ENCODE measurements at regions not wholly inside any gene's neighbourhood (a gene's known extent, or its start where the extent isn't known, plus 50 kb on each side); places are given as distances from the start of the nearest gene placed in this dataset.

DNA sequence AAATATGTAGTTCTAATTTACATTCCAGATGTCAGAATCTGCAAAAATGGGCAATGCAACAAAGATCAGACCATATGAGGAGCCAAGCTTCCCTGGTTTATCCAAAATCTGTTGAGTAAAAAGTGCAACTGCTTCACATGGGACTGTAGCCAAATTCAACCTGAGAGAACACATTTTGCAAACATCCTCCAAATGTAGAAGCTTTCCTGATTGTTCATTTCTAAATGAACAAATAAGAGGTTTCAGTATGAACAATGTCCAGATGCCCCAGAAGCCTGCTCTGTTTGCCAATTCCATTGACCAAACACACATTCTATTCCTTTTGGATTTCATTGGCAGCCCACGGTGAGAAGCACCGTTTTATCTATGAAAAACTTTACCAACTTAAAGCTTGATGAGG, 117.9 kb upstream of the OSR1 start:
- WGBS, 5 donors = 87 to 100% (median 91%) methylated on average over 2 of the region's 2 CpGs
- intact Hi-C loops (cut with DNase I; ENCODE audit: low total_unique reads) = no loop called here
- no peaks in the 10 kb centered on the region for H3K9me3 ChIP-seq
- no peak overlapping the region for H3K27ac ChIP-seq
- no peaks in the 10 kb centered on the region for H3K36me3 ChIP-seq
- H3K4me1 ChIP-seq = peaks cover 0 to 15% (median 11%) of the 10 kb centered on the region in 6 donors
- TF ChIP-seq POLR2A (IDR thresholded peaks at IDR 0.05) = no peak
- TF ChIP-seq, protein P1, sequence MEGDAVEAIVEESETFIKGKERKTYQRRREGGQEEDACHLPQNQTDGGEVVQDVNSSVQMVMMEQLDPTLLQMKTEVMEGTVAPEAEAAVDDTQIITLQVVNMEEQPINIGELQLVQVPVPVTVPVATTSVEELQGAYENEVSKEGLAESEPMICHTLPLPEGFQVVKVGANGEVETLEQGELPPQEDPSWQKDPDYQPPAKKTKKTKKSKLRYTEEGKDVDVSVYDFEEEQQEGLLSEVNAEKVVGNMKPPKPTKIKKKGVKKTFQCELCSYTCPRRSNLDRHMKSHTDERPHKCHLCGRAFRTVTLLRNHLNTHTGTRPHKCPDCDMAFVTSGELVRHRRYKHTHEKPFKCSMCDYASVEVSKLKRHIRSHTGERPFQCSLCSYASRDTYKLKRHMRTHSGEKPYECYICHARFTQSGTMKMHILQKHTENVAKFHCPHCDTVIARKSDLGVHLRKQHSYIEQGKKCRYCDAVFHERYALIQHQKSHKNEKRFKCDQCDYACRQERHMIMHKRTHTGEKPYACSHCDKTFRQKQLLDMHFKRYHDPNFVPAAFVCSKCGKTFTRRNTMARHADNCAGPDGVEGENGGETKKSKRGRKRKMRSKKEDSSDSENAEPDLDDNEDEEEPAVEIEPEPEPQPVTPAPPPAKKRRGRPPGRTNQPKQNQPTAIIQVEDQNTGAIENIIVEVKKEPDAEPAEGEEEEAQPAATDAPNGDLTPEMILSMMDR (IDR thresholded peaks at IDR 0.05 in 8 of 11, conservative IDR thresholded peaks at IDR 0.05 in 3 of 11) = no peak
- no peak for TF ChIP-seq POLR2AphosphoS5 (IDR thresholded peaks at IDR 0.05)
- no peak for DNase-seq
- peaks cover 0 to 49% (median 12%) of the 10 kb centered on the region in 7 donors for H3K27me3 ChIP-seq (replicated peaks in 1 of 7)
- H3K4me3 ChIP-seq = no peak overlapping the region

- Histone ChIP-seq H3K27me3 (replicated peaks in 1 of 7) (peaks cover 0 to 62% (median 12%) of the 10 kb centered on the region in 7 donors), H3K9me3 (no peaks in the 10 kb centered on the region), H3K4me3 (no peak overlapping the region), H3K36me3 (no peaks in the 10 kb centered on the region), H3K27ac (no peak overlapping the region), H3K4me1 (peaks cover 0 to 15% (median 11%) of the 10 kb centered on the region in 6 donors)
- TF ChIP-seq POLR2AphosphoS5 (IDR thresholded peaks at IDR 0.05) (no peak), POLR2A (IDR thresholded peaks at IDR 0.05) (no peak)
- TF ChIP-seq, protein P1 (IDR thresholded peaks at IDR 0.05 in 8 of 11, conservative IDR thresholded peaks at IDR 0.05 in 3 of 11) = no peak
- 13 to 41% (median 20%) methylated on average over 8 of the region's 8 CpGs for WGBS, 5 donors
- no peak for DNase-seq
- intact Hi-C loops (cut with DNase I; ENCODE audit: low total_unique reads) = no loop called here
These were observed 115.7 kb upstream of the OSR1 start for GRCh38 chr2:19474128-19474527.

DNA sequence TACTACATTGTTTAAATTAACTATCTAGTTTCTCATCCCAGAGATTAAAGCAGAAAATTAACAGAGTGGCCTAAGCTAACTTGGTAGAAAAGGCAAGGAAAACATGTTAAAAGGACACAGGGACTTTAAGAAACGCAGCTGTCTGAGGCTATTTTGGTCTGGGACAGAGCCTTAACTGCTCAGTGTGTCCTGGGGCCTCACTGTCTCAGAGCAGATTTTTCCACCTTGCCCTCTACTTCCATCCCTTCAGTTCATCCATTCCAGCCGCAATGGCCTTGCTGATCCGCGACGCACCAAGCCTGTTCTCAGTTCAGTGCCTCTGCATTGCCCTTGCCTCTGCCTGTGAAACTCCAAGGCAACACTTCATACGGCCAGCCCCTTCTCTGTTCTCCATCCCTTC, 114.9 kb upstream of the OSR1 start:
- Histone ChIP-seq H3K4me3 (no peak overlapping the region), H3K36me3 (no peaks in the 10 kb centered on the region), H3K9me3 (no peaks in the 10 kb centered on the region), H3K27ac (no peak overlapping the region), H3K4me1 (peaks cover 0 to 15% (median 11%) of the 10 kb centered on the region in 6 donors), H3K27me3 (replicated peaks in 1 of 7) (peaks cover 0 to 62% (median 12%) of the 10 kb centered on the region in 7 donors)
- TF ChIP-seq POLR2AphosphoS5 (IDR thresholded peaks at IDR 0.05) = no peak
- no peak for TF ChIP-seq POLR2A (IDR thresholded peaks at IDR 0.05)
- TF ChIP-seq, protein P1 (IDR thresholded peaks at IDR 0.05 in 8 of 11, conservative IDR thresholded peaks at IDR 0.05 in 3 of 11) = no peak
- no peak for DNase-seq
- intact Hi-C loops (cut with DNase I; ENCODE audit: low total_unique reads) = no loop called here
- 56 to 68% (median 58%) methylated on average over 6 of the region's 6 CpGs for WGBS, 5 donors

DNA sequence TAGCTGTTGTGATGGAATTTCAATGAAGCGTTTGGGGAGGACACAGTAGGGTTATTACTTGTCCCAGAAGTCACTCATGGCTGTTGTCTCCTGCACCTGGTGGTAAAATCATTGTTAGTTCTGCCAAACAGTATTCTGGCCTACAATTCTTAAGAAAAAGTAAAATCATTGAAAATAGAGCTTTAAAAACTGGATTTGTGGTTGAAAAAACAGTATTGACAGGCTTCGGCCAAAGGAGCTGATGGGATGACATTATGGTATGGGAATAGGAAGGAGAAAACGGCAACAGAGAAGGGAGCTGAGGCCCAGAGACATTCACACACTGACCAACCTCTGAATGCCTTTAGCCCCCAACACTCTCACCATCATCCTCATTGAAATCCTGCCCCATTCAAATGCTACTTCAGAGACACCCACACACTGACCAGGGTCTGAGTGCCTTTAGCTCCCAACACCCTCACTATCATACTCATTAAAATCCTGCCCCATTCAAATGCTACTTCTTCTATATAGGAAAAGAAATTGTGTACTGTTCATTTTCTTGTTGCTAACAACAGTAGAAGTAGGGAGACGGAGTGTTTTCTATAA, 114.1 kb upstream of the OSR1 start:
- H3K9me3 ChIP-seq = no peaks in the 10 kb centered on the region
- no peaks in the 10 kb centered on the region for H3K36me3 ChIP-seq
- no peak for TF ChIP-seq POLR2AphosphoS5 (IDR thresholded peaks at IDR 0.05)
- TF ChIP-seq POLR2A (IDR thresholded peaks at IDR 0.05) = no peak
- TF ChIP-seq, protein P1 (IDR thresholded peaks at IDR 0.05 in 8 of 11, conservative IDR thresholded peaks at IDR 0.05 in 3 of 11) = no peak
- no peak for DNase-seq
- intact Hi-C loops (cut with DNase I; ENCODE audit: low total_unique reads) = no loop called here
- H3K27me3 ChIP-seq (replicated peaks in 1 of 7) = peaks cover 0 to 62% (median 12%) of the 10 kb centered on the region in 7 donors
- no peak overlapping the region for H3K4me3 ChIP-seq
- H3K27ac ChIP-seq = no peak overlapping the region
- peaks cover 0 to 15% (median 11%) of the 10 kb centered on the region in 6 donors for H3K4me1 ChIP-seq
- 67 to 79% (median 72%) methylated on average over 4 of the region's 4 CpGs for WGBS, 5 donors
